DOHH2 (cell line): ENCODE measurements at regions not wholly inside any gene's neighbourhood (a gene's known extent, or its start where the extent isn't known, plus 50 kb on each side); places are given as distances from the start of the nearest gene placed in this dataset.

ENCODE experiments used
- EZH2phosphoT487 ChIP-seq: fragments of 200-600 bp; sonication (generic); IDR thresholded peaks from 2 replicates; pipeline ENCODE4 v1.6.1; 2017; ENCODE audit warnings: borderline replicate concordance, mild to moderate bottlenecking, antibody characterized with exemption, low read length, moderate library complexity, mixed read lengths
- TF ChIP-seq, protein P1 (sequence below): fragments of 200-600 bp; sonication (generic); IDR thresholded peaks from one replicate; pipeline ENCODE4 v1.5.1; 2014; ENCODE audit warnings: antibody characterized with exemption, mild to moderate bottlenecking, low read depth, low read length; ENCODE audit not compliant: poor library complexity, severe bottlenecking

DNA sequence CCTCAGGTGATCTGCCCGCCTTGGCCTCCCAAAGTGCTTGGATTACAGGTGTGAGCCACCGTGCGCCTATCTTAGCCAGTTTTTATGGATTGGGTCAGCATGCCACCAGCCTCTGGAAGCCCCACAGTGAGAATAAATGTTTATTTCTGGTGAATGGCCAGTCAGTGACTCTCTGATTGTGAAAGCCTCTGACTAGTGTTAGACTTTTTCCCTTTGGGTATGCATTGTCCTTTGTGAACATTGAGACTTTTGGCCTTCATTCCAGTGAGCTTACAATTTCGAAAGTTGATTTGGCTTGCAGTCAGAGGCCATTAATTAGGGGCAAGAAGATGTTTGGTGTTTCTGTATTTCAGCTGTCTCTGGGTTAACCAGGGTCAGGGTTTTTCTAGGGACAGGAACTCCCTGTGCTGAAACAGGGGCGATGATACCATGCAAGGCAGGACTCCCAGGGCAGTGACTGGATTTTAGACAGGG, 274.5 kb upstream of the C2CD4B start:
- TF ChIP-seq, protein P1, sequence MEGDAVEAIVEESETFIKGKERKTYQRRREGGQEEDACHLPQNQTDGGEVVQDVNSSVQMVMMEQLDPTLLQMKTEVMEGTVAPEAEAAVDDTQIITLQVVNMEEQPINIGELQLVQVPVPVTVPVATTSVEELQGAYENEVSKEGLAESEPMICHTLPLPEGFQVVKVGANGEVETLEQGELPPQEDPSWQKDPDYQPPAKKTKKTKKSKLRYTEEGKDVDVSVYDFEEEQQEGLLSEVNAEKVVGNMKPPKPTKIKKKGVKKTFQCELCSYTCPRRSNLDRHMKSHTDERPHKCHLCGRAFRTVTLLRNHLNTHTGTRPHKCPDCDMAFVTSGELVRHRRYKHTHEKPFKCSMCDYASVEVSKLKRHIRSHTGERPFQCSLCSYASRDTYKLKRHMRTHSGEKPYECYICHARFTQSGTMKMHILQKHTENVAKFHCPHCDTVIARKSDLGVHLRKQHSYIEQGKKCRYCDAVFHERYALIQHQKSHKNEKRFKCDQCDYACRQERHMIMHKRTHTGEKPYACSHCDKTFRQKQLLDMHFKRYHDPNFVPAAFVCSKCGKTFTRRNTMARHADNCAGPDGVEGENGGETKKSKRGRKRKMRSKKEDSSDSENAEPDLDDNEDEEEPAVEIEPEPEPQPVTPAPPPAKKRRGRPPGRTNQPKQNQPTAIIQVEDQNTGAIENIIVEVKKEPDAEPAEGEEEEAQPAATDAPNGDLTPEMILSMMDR: no peak
- no peak for TF ChIP-seq EZH2phosphoT487
